Neuronal stem cell (in vitro differentiated cells): ENCODE measurements at regions not wholly inside any gene's neighbourhood (a gene's known extent, or its start where the extent isn't known, plus 50 kb on each side); places are given as distances from the start of the nearest gene placed in this dataset.

ENCODE experiments used
- DNase-seq: peaks from one replicate; pipeline ENCODE4 v3.0.0-alpha.2; 2013; ENCODE audit warnings: low spot score
- H2AFZ ChIP-seq: one replicate; pipeline ENCODE4 v1.6.1; 2013; ENCODE audit warnings: mild to moderate bottlenecking, low read length, inconsistent platforms
- H2AK5ac ChIP-seq: 2 replicates; pipeline ENCODE4 v1.6.1; 2013; ENCODE audit warnings: low read depth, mild to moderate bottlenecking, inconsistent platforms, low read length, moderate library complexity, mixed read lengths
- H2BK120ac ChIP-seq: 2 replicates; pipeline ENCODE4 v1.6.1; 2013; ENCODE audit warnings: low read depth, mild to moderate bottlenecking, inconsistent platforms, low read length, moderate library complexity, mixed read lengths
- H2BK12ac ChIP-seq: one replicate; pipeline ENCODE4 v1.6.1; 2013; ENCODE audit warnings: low read length, inconsistent platforms
- H2BK15ac ChIP-seq: 2 replicates; pipeline ENCODE4 v1.6.1; 2013; ENCODE audit warnings: mild to moderate bottlenecking, low read length, inconsistent platforms, mixed read lengths
- H2BK5ac ChIP-seq: one replicate; pipeline ENCODE4 v1.6.1; 2013; ENCODE audit warnings: inconsistent platforms, mild to moderate bottlenecking, low read length, moderate library complexity
- H3K14ac ChIP-seq: one replicate; pipeline ENCODE4 v1.6.1; 2013; ENCODE audit warnings: low read length, inconsistent platforms
- H3K18ac ChIP-seq: 2 replicates; pipeline ENCODE4 v1.6.1; 2013; ENCODE audit warnings: low read length, inconsistent platforms
- H3K23ac ChIP-seq: 2 replicates; pipeline ENCODE4 v1.6.1; 2013; ENCODE audit warnings: low read depth, mild to moderate bottlenecking, mixed read lengths, low read length, inconsistent platforms; ENCODE audit not compliant: poor library complexity
- H3K27ac ChIP-seq: replicated peaks from 3 replicates; pipeline ENCODE4 v1.5.1; 2013; ENCODE audit warnings: low read length, inconsistent platforms
- H3K27me3 ChIP-seq, 3 experiments: 2 replicates each; pipeline ENCODE4 v1.6.1; 2013; ENCODE audit warnings: low read length in 3 of 3, mild to moderate bottlenecking in 2 of 3, inconsistent platforms in 1 of 3, low read depth in 1 of 3, mixed read lengths in 1 of 3, moderate library complexity in 1 of 3; ENCODE audit not compliant: control insufficient read depth in 3 of 3, insufficient read depth in 3 of 3
- H3K36me3 ChIP-seq, 2 donors: replicated peaks in 1 of 2; 2 replicates each; pipeline ENCODE4 v1.6.1; 2013; ENCODE audit warnings: low read length in 2 of 2; ENCODE audit not compliant: control insufficient read depth in 2 of 2, insufficient read depth in 2 of 2
- H3K4ac ChIP-seq: 2 replicates; pipeline ENCODE4 v1.6.1; 2013; ENCODE audit warnings: inconsistent platforms, mild to moderate bottlenecking, low read length, moderate library complexity
- H3K4me1 ChIP-seq, 2 donors: 1 replicate in 1 of 2; 2 replicates in 1 of 2; pipeline ENCODE4 v1.6.1; 2013; ENCODE audit warnings: low read length in 2 of 2, low read depth in 1 of 2; ENCODE audit not compliant: control insufficient read depth in 2 of 2, insufficient read depth in 1 of 2
- H3K4me2 ChIP-seq: one replicate; pipeline ENCODE4 v1.6.1; 2013; ENCODE audit warnings: mild to moderate bottlenecking, low read length, inconsistent platforms; ENCODE audit not compliant: insufficient read depth, poor library complexity, severe bottlenecking
- H3K4me3 ChIP-seq, 2 donors: 2 replicates each; pipeline ENCODE4 v1.5.1; 2013; ENCODE audit warnings: low read length in 2 of 2, mild to moderate bottlenecking in 2 of 2, inconsistent platforms in 1 of 2, moderate library complexity in 1 of 2
- H3K79me1 ChIP-seq: one replicate; pipeline ENCODE4 v1.6.1; 2013; ENCODE audit warnings: low read depth, mild to moderate bottlenecking, inconsistent platforms, low read length, moderate library complexity
- H3K9ac ChIP-seq: one replicate; pipeline ENCODE4 v1.6.1; 2013; ENCODE audit warnings: mild to moderate bottlenecking, low read depth, low read length, inconsistent platforms; ENCODE audit not compliant: poor library complexity
- H3K9me3 ChIP-seq, 2 donors: replicated peaks in 1 of 2; 2 replicates each; pipeline versions ENCODE3 to v1.6.1; 2013; ENCODE audit warnings: low read length in 2 of 2, mild to moderate bottlenecking in 2 of 2, inconsistent platforms in 1 of 2, low read depth in 1 of 2, mixed read lengths in 1 of 2, moderate library complexity in 1 of 2; ENCODE audit not compliant: control insufficient read depth in 2 of 2, insufficient read depth in 1 of 2
- H4K8ac ChIP-seq: one replicate; pipeline ENCODE4 v1.6.1; 2013; ENCODE audit warnings: low read depth, mild to moderate bottlenecking, inconsistent platforms, low read length, moderate library complexity
- H4K91ac ChIP-seq: one replicate; pipeline ENCODE4 v1.6.1; 2013; ENCODE audit warnings: low read length, low read depth, mild to moderate bottlenecking, inconsistent platforms; ENCODE audit not compliant: poor library complexity
- WGBS, 2 donors: extraction: QIAGEN DNeasy Blood & Tissue Kit; methylation state at CpG; one replicate each; pipeline ENCODE4 v1.1.7; 2013; ENCODE audit warnings: missing lambda C conversion rate in 2 of 2, mixed read lengths in 1 of 2; ENCODE audit not compliant: insufficient read length in 2 of 2, insufficient replicate concordance in 1 of 2; ENCODE audit errors: extremely low coverage in 2 of 2; 5-methylcytosine and 5-hydroxymethylcytosine counted together

GRCh38 chr12:97616946-97617345, 154.3 kb downstream of the RMST start:
- H3K36me3 ChIP-seq, result no peaks in the 10 kb centered on the region
- H3K79me1 ChIP-seq, result no peaks in the 10 kb centered on the region
- no peaks in the 10 kb centered on the region for H3K9me3 ChIP-seq
- no peak overlapping the region for H3K23ac ChIP-seq
- H3K18ac ChIP-seq, result peak overlapping the region; percentile 66
- peaks cover 0 to 5% of the 10 kb centered on the region in 2 donors for H3K4me1 ChIP-seq
- H2AFZ ChIP-seq, result no peak overlapping the region
- H3K4ac ChIP-seq, result no peak overlapping the region
- H3K27ac ChIP-seq, result no peak overlapping the region
- H3K9ac ChIP-seq, result peak overlapping the region; percentile 61
- DNase-seq, result no peak
- H4K91ac ChIP-seq, result no peak overlapping the region
- no peak overlapping the region for H2AK5ac ChIP-seq
- no peak overlapping the region for H2BK15ac ChIP-seq
- no peak overlapping the region for H3K4me2 ChIP-seq
- H2BK120ac ChIP-seq, result no peak overlapping the region
- no peaks in the 10 kb centered on the region for H3K27me3 ChIP-seq
- WGBS, 2 donors, result no CpG with 5 or more reads among the region's 4 CpGs
- H3K14ac ChIP-seq, result no peak overlapping the region
- H2BK5ac ChIP-seq, result no peak overlapping the region
- H2BK12ac ChIP-seq, result no peak overlapping the region
- no peak overlapping the region for H3K4me3 ChIP-seq
- H4K8ac ChIP-seq, result no peak overlapping the region

- H3K9ac ChIP-seq, result no peak overlapping the region
- no peak overlapping the region for H4K8ac ChIP-seq
- H3K4me1 ChIP-seq, result peaks cover 0 to 4% of the 10 kb centered on the region in 2 donors
- H2BK12ac ChIP-seq, result no peak overlapping the region
- H2BK15ac ChIP-seq, result no peak overlapping the region
- no peak overlapping the region for H2BK120ac ChIP-seq
- no peaks in the 10 kb centered on the region for H3K9me3 ChIP-seq
- no peak overlapping the region for H2AK5ac ChIP-seq
- no peaks in the 10 kb centered on the region for H3K79me1 ChIP-seq
- no peak overlapping the region for H3K18ac ChIP-seq
- no peak overlapping the region for H3K4me3 ChIP-seq
- no peak overlapping the region for H3K14ac ChIP-seq
- no peak overlapping the region for H4K91ac ChIP-seq
- H2AFZ ChIP-seq, result no peak overlapping the region
- H3K27me3 ChIP-seq, result no peaks in the 10 kb centered on the region
- no peak overlapping the region for H3K27ac ChIP-seq
- no peak overlapping the region for H3K23ac ChIP-seq
- H2BK5ac ChIP-seq, result no peak overlapping the region
- no peak for DNase-seq
- no peaks in the 10 kb centered on the region for H3K36me3 ChIP-seq
- H3K4me2 ChIP-seq, result no peak overlapping the region
- H3K4ac ChIP-seq, result no peak overlapping the region
Observed at GRCh38 chr12:97628962-97629361, 166.4 kb downstream of the RMST start.

GRCh38 chr12:97629382-97629781, 166.8 kb downstream of the RMST start:
- no peak overlapping the region for H2BK5ac ChIP-seq
- H3K9ac ChIP-seq, result no peak overlapping the region
- no peaks in the 10 kb centered on the region for H3K9me3 ChIP-seq
- no peak overlapping the region for H3K4ac ChIP-seq
- H2BK15ac ChIP-seq, result no peak overlapping the region
- no peak overlapping the region for H3K18ac ChIP-seq
- no peak overlapping the region for H3K4me3 ChIP-seq
- H2BK12ac ChIP-seq, result no peak overlapping the region
- no peaks in the 10 kb centered on the region for H3K36me3 ChIP-seq
- H2AK5ac ChIP-seq, result no peak overlapping the region
- H3K14ac ChIP-seq, result no peak overlapping the region
- no peaks in the 10 kb centered on the region for H3K27me3 ChIP-seq
- H4K8ac ChIP-seq, result no peak overlapping the region
- no peaks in the 10 kb centered on the region for H3K79me1 ChIP-seq
- H2BK120ac ChIP-seq, result no peak overlapping the region
- H3K4me2 ChIP-seq, result no peak overlapping the region
- peaks cover 0 to 4% of the 10 kb centered on the region in 2 donors for H3K4me1 ChIP-seq
- H3K23ac ChIP-seq, result no peak overlapping the region
- H2AFZ ChIP-seq, result no peak overlapping the region
- no peak overlapping the region for H3K27ac ChIP-seq
- no peak overlapping the region for H4K91ac ChIP-seq
- DNase-seq, result no peak

GRCh38 chr12:97630356-97630755, 167.8 kb downstream of the RMST start:
- Histone ChIP-seq H2BK12ac (no peak overlapping the region), H3K27ac (no peak overlapping the region), H3K4ac (no peak overlapping the region), H4K91ac (no peak overlapping the region), H3K9ac (no peak overlapping the region), H2AFZ (no peak overlapping the region), H3K23ac (no peak overlapping the region), H3K4me2 (no peak overlapping the region), H3K9me3 (no peaks in the 10 kb centered on the region), H3K14ac (no peak overlapping the region), H3K4me3 (no peak overlapping the region), H2BK120ac (no peak overlapping the region), H3K79me1 (no peaks in the 10 kb centered on the region), H3K4me1 (peaks cover 0 to 4% of the 10 kb centered on the region in 2 donors), H3K27me3 (no peaks in the 10 kb centered on the region), H3K18ac (no peak overlapping the region), H2BK5ac (no peak overlapping the region), H2BK15ac (no peak overlapping the region), H2AK5ac (no peak overlapping the region), H4K8ac (no peak overlapping the region), H3K36me3 (no peaks in the 10 kb centered on the region)
- WGBS, 2 donors, result no CpG with 5 or more reads among the region's 2 CpGs
- DNase-seq, result no peak
